ENCODE measurements at regions not wholly inside any gene's neighbourhood (a gene's known extent, or its start where the extent isn't known, plus 50 kb on each side); places are given as distances from the start of the nearest gene placed in this dataset.

GRCh38 chr4:166675411-166675810 is 558.9 kb downstream of the SPOCK3 start:
- Histone ChIP-seq H3K18ac (ENCODE audit: extremely low read depth, low read length) (no peak overlapping the region), H3K4me1 (replicated peaks in 1 of 4; ENCODE audit: control insufficient read depth in 3 of 4, insufficient read depth in 4 of 4, low read length in 3 of 4) (no peaks in the 10 kb centered on the region), H3K27me3 (replicated peaks in 1 of 4; ENCODE audit: control insufficient read depth in 3 of 4, extremely low read depth in 1 of 4, insufficient read depth in 3 of 4, low read length in 3 of 4) (no peaks in the 10 kb centered on the region), H3K23ac (ENCODE audit: insufficient read length) (no peak overlapping the region), H3K23me2 (ENCODE audit: low read depth, low read length) (no peaks in the 10 kb centered on the region; the same call in 1 of the 2 replicates), H3K4me2 (ENCODE audit: insufficient read depth in 1 of 2, low read depth in 2 of 2, low read length in 2 of 2) (no peak overlapping the region), H2BK12ac (ENCODE audit: low read depth, low read length) (no peak overlapping the region), H3K9me3 (ENCODE audit: insufficient read depth in 2 of 2, low read depth in 1 of 2, low read length in 1 of 2) (no peaks in the 10 kb centered on the region), H3K27ac (ENCODE audit: low read depth, low read length) (no peak overlapping the region), H3K9ac (replicated peaks in 1 of 4; ENCODE audit: extremely low read depth in 1 of 4, low read depth in 3 of 4, low read length in 3 of 4) (no peak overlapping the region), H3K4ac (replicated peaks; ENCODE audit: insufficient read length, low read depth, low read length) (no peak overlapping the region), H4K8ac (ENCODE audit: extremely low read depth, insufficient read depth, low read length) (no peak overlapping the region), H4K5ac (ENCODE audit: insufficient read length, low read depth, low read length) (no peak overlapping the region), H2BK20ac (ENCODE audit: low read length) (no peak overlapping the region), H3K36me3 (ENCODE audit: control insufficient read depth in 2 of 4, insufficient read depth in 4 of 4, low read length in 3 of 4) (no peaks in the 10 kb centered on the region), H2AK5ac (ENCODE audit: low read depth, low read length) (no peak overlapping the region), H2BK5ac (ENCODE audit: low read depth, low read length) (no peak overlapping the region), H3K79me2 (ENCODE audit: control insufficient read depth in 1 of 2, insufficient read depth in 2 of 2, low read length in 2 of 2) (no peaks in the 10 kb centered on the region), H2BK15ac (ENCODE audit: low read length) (no peak overlapping the region), H3K79me1 (ENCODE audit: low read depth, low read length) (no peaks in the 10 kb centered on the region), H2AFZ (ENCODE audit: low read length) (no peak overlapping the region), H4K91ac (replicated peaks; ENCODE audit: insufficient read length, low read length) (no peak overlapping the region), H3K4me3 (ENCODE audit: extremely low read depth in 1 of 4, insufficient read depth in 2 of 4, low read depth in 3 of 4, low read length in 4 of 4) (no peak overlapping the region), H2BK120ac (replicated peaks; ENCODE audit: low read depth, low read length) (no peak overlapping the region), H4K20me1 (replicated peaks in 1 of 2; ENCODE audit: control insufficient read depth in 1 of 2, insufficient read depth in 2 of 2, low read length in 2 of 2) (no peaks in the 10 kb centered on the region), H3K56ac (replicated peaks; ENCODE audit: insufficient read length, low read depth, low read length) (no peak overlapping the region), H3K14ac (ENCODE audit: insufficient read length) (no peak overlapping the region)
- TF ChIP-seq SP1 (IDR thresholded peaks at IDR 0.05; ENCODE audit: low read depth, low read length) (no peak), MAX (IDR thresholded peaks at IDR 0.05) (no peak), ATF3 (IDR thresholded peaks at IDR 0.05; ENCODE audit: insufficient read depth, low read depth, low read length) (no peak), SIX5 (IDR thresholded peaks at IDR 0.05; ENCODE audit: low read depth, low read length) (no peak), CBX8 (IDR thresholded peaks at IDR 0.05; ENCODE audit: borderline replicate concordance, low read depth, low read length) (no peak), FOSL1 (IDR thresholded peaks at IDR 0.05; ENCODE audit: insufficient read depth, low read depth, low read length) (no peak), HDAC2 (IDR thresholded peaks at IDR 0.05; ENCODE audit: borderline replicate concordance in 1 of 2, low read depth in 2 of 2, low read length in 2 of 2) (no peak), RFX5 (IDR thresholded peaks at IDR 0.05; ENCODE audit: borderline replicate concordance, low read depth, low read length) (no peak), EGR1 (IDR thresholded peaks at IDR 0.05; ENCODE audit: borderline replicate concordance, low read depth, low read length) (no peak), NANOG (IDR thresholded peaks at IDR 0.05; ENCODE audit: insufficient read depth, low read depth, low read length, poor library complexity, severe bottlenecking) (no peak), TAF7 (optimal IDR thresholded peaks at IDR 0.05; ENCODE audit: borderline replicate concordance, low read depth, low read length) (no peak), EP300 (IDR thresholded peaks at IDR 0.05; ENCODE audit: borderline replicate concordance in 1 of 2, low read depth in 2 of 2, low read length in 2 of 2) (no peak), CHD2 (IDR thresholded peaks at IDR 0.05; ENCODE audit: low read length) (no peak)
- 90% methylated on average over 4 of the region's 4 CpGs; no CpG with 5 or more reads in 1 of the 2 experiments for WGBS, 2 experiments (ENCODE audit: extremely low coverage in 1 of 2, insufficient coverage in 1 of 2, insufficient read length in 1 of 2, insufficient replicate concordance in 2 of 2, low coverage in 1 of 2, low lambda C conversion rate in 2 of 2, missing lambda C conversion rate in 1 of 2)
- DNase-seq (ENCODE audit: low read depth in 1 of 2, low spot score in 2 of 2): no peak
- ChIA-PET POLR2A (ENCODE audit: partially characterized antibody) (no interaction called here), CTCF (ENCODE audit: partially characterized antibody) (no interaction called here)
- no peak for FAIRE-seq
